Ascending aorta (tissue), 2 donors: ENCODE measurements at regions not wholly inside any gene's neighbourhood (a gene's known extent, or its start where the extent isn't known, plus 50 kb on each side); places are given as distances from the start of the nearest gene placed in this dataset.

Experiments
- DNase-seq, 2 donors: peaks; one replicate each; pipeline ENCODE4 v3.0.0-alpha.2; 2019; ENCODE audit warnings: low spot score in 2 of 2
- H3K27ac ChIP-seq, 2 donors: fragments of 200-600 bp; sonication (generic); one replicate each; pipeline ENCODE4 v1.5.1; 2016 to 2017; ENCODE audit warnings: mild to moderate bottlenecking in 1 of 2
- H3K27me3 ChIP-seq: fragments of 200-600 bp; sonication (generic); one replicate; pipeline ENCODE4 v1.5.1; 2017
- H3K36me3 ChIP-seq, 2 donors: fragments of 200-600 bp; sonication (generic); one replicate each; pipeline ENCODE4 v1.5.1; 2016
- H3K4me1 ChIP-seq, 2 donors: fragments of 200-600 bp; sonication (generic); one replicate each; pipeline ENCODE4 v1.5.1; 2016 to 2017; ENCODE audit warnings: mild to moderate bottlenecking in 1 of 2
- H3K4me3 ChIP-seq, 2 donors: fragments of 200-600 bp; sonication (generic); one replicate each; pipeline ENCODE4 v1.5.1; 2016 to 2017; ENCODE audit warnings: mild to moderate bottlenecking in 1 of 2
- H3K9me3 ChIP-seq, 2 donors: fragments of 200-600 bp; sonication (generic); one replicate each; pipeline ENCODE4 v1.5.1; 2016
- CTCF ChIP-seq, 3 experiments: fragments of 200-600 bp in 2 of 3; fragments of 450-650 bp in 1 of 3; sonication (generic) in 2 of 3; IDR thresholded peaks; one replicate each; pipeline ENCODE4 v1.5.1; 2016 to 2019; ENCODE audit warnings: antibody characterized with exemption in 3 of 3, mild to moderate bottlenecking in 1 of 3, moderate library complexity in 1 of 3
- intact Hi-C: fragments of 100-400 bp; cut with DNase I; formaldehyde crosslinking; loops from one replicate; pipeline ENCODE4 v1.15.1; 2023

GRCh38 chr5:9832921-9833320, 202.8 kb upstream of the TAS2R1 start:
- no peaks in the 10 kb centered on the region for H3K4me1 ChIP-seq
- H3K36me3 ChIP-seq: no peaks in the 10 kb centered on the region
- no peak for TF ChIP-seq CTCF (IDR thresholded peaks at IDR 0.05)
- H3K27ac ChIP-seq: no peak overlapping the region
- no peaks in the 10 kb centered on the region for H3K27me3 ChIP-seq
- no peaks in the 10 kb centered on the region for H3K9me3 ChIP-seq
- no peak overlapping the region for H3K4me3 ChIP-seq
- intact Hi-C loops: no loop called here
- no peak for DNase-seq

GRCh38 chr5:9831823-9832222, 201.7 kb upstream of the TAS2R1 start:
- intact Hi-C loops: no loop called here
- H3K4me3 ChIP-seq: no peak overlapping the region

GRCh38 chr5:9830184-9830583, 200.0 kb upstream of the TAS2R1 start:
- H3K36me3 ChIP-seq: no peaks in the 10 kb centered on the region
- H3K27ac ChIP-seq: no peak overlapping the region
- intact Hi-C loops: no loop called here
- no peaks in the 10 kb centered on the region for H3K27me3 ChIP-seq
- DNase-seq: no peak
- no peak for TF ChIP-seq CTCF (IDR thresholded peaks at IDR 0.05)
- no peak overlapping the region for H3K4me3 ChIP-seq
- no peaks in the 10 kb centered on the region for H3K9me3 ChIP-seq
- no peaks in the 10 kb centered on the region for H3K4me1 ChIP-seq

More at GRCh38 chr5:9831823-9832222, 201.7 kb upstream of the TAS2R1 start:
- no peak for TF ChIP-seq CTCF (IDR thresholded peaks at IDR 0.05)
- Histone ChIP-seq H3K4me1 (no peaks in the 10 kb centered on the region), H3K27me3 (no peaks in the 10 kb centered on the region), H3K36me3 (no peaks in the 10 kb centered on the region), H3K9me3 (no peaks in the 10 kb centered on the region), H3K27ac (no peak overlapping the region)
- DNase-seq: no peak

GRCh38 chr5:9829621-9830020, 199.5 kb upstream of the TAS2R1 start:
- Histone ChIP-seq H3K27me3 (no peaks in the 10 kb centered on the region), H3K4me3 (no peak overlapping the region), H3K4me1 (no peaks in the 10 kb centered on the region), H3K27ac (no peak overlapping the region), H3K36me3 (no peaks in the 10 kb centered on the region), H3K9me3 (no peaks in the 10 kb centered on the region)
- no peak for DNase-seq
- no peak for TF ChIP-seq CTCF (IDR thresholded peaks at IDR 0.05)
- intact Hi-C loops: no loop called here

- Histone ChIP-seq H3K4me3 (no peak overlapping the region), H3K4me1 (no peaks in the 10 kb centered on the region), H3K27ac (no peak overlapping the region), H3K36me3 (no peaks in the 10 kb centered on the region), H3K27me3 (no peaks in the 10 kb centered on the region), H3K9me3 (no peaks in the 10 kb centered on the region)
- DNase-seq: no peak
- intact Hi-C loops: no loop called here
- TF ChIP-seq CTCF (IDR thresholded peaks at IDR 0.05): no peak
Observed at GRCh38 chr5:9820691-9821449, 190.7 kb upstream of the TAS2R1 start.
